H1 (cell line): ENCODE measurements at regions not wholly inside any gene's neighbourhood (a gene's known extent, or its start where the extent isn't known, plus 50 kb on each side); places are given as distances from the start of the nearest gene placed in this dataset.

Experiments
- CTCF ChIA-PET: fragments of 300-600 bp; sonication (Branson Sonifier 250); formaldehyde crosslinking; loops from one replicate; lab custom pipeline; 2021; ENCODE audit not compliant: partially characterized antibody; lab: Charles Lee
- POLR2A ChIA-PET: fragments of 300-600 bp; sonication (Branson Sonifier 250); formaldehyde crosslinking; loops from one replicate; lab custom pipeline; 2021; ENCODE audit warnings: inconsistent platforms; ENCODE audit not compliant: partially characterized antibody; lab: Charles Lee
- DNase-seq, 2 experiments: peaks; one replicate each; pipeline versions ENCODE4 v3.0.0 to v3.0.0-alpha.2; 2010 to 2022; ENCODE audit warnings: low spot score in 2 of 2, low read depth in 1 of 2, mixed read lengths in 1 of 2
- FAIRE-seq: peaks from 2 replicates; lab custom pipeline; 2011; peaks lifted over from hg19 to GRCh38; lab: Jason Lieb, UNC
- H2AFZ ChIP-seq: 2 replicates; pipeline ENCODE4 v1.8.1; 2012; ENCODE audit warnings: low read length, inconsistent platforms
- H2AK5ac ChIP-seq: 2 replicates; pipeline ENCODE4 v1.6.1; 2013; ENCODE audit warnings: low read depth, low read length
- H2BK120ac ChIP-seq: replicated peaks from 2 replicates; pipeline ENCODE3; 2013; ENCODE audit warnings: low read depth, low read length, inconsistent platforms
- H2BK12ac ChIP-seq: 2 replicates; pipeline ENCODE4 v1.6.1; 2013; ENCODE audit warnings: low read depth, low read length
- H2BK15ac ChIP-seq: 2 replicates; pipeline ENCODE4 v1.6.1; 2013; ENCODE audit warnings: low read length
- H2BK20ac ChIP-seq: 2 replicates; pipeline ENCODE4 v1.6.1; 2013; ENCODE audit warnings: low read length
- H2BK5ac ChIP-seq: 2 replicates; pipeline ENCODE4 v1.6.1; 2013; ENCODE audit warnings: low read depth, low read length
- H3K14ac ChIP-seq: 2 replicates; pipeline ENCODE4 v1.6.1; 2013; ENCODE audit warnings: inconsistent platforms; ENCODE audit not compliant: insufficient read length
- H3K18ac ChIP-seq: 2 replicates; pipeline ENCODE4 v1.6.1; 2013; ENCODE audit warnings: low read length; ENCODE audit errors: extremely low read depth
- H3K23ac ChIP-seq: 2 replicates; pipeline ENCODE4 v1.6.1; 2013; ENCODE audit warnings: inconsistent platforms; ENCODE audit not compliant: insufficient read length
- H3K23me2 ChIP-seq: 2 replicates; pipeline ENCODE4 v1.6.1; 2013; ENCODE audit warnings: low read depth, low read length
- H3K27ac ChIP-seq: 2 replicates; pipeline ENCODE4 v1.6.1; 2011; ENCODE audit warnings: low read depth, low read length, inconsistent platforms
- H3K27me3 ChIP-seq, 4 experiments: replicated peaks in 1 of 4; 1 replicate in 1 of 4; 2 replicates in 3 of 4; pipeline versions ENCODE4 v1.6.1 to v1.8.1; 2011 to 2013; ENCODE audit warnings: low read length in 3 of 4, mild to moderate bottlenecking in 3 of 4, inconsistent platforms in 2 of 4, mixed read lengths in 2 of 4, moderate library complexity in 1 of 4; ENCODE audit not compliant: control insufficient read depth in 3 of 4, insufficient read depth in 3 of 4; ENCODE audit errors: extremely low read depth in 1 of 4
- H3K36me3 ChIP-seq, 4 experiments: 2 replicates each; pipeline versions ENCODE4 v1.6.1 to v1.8.1; 2011 to 2013; ENCODE audit warnings: mild to moderate bottlenecking in 4 of 4, low read length in 3 of 4, moderate library complexity in 2 of 4, control low read depth in 1 of 4, inconsistent platforms in 1 of 4; ENCODE audit not compliant: insufficient read depth in 4 of 4, control insufficient read depth in 2 of 4
- H3K4ac ChIP-seq: replicated peaks from 2 replicates; pipeline ENCODE3; 2013; ENCODE audit warnings: low read length, low read depth, mixed read lengths, inconsistent platforms; ENCODE audit not compliant: insufficient read length
- H3K4me1 ChIP-seq, 4 experiments: replicated peaks in 1 of 4; 1 replicate in 1 of 4; 2 replicates in 3 of 4; pipeline versions ENCODE4 v1.6.1 to v1.8.1; 2011 to 2013; ENCODE audit warnings: low read length in 3 of 4, inconsistent platforms in 2 of 4, mixed read lengths in 1 of 4; ENCODE audit not compliant: insufficient read depth in 4 of 4, control insufficient read depth in 3 of 4
- H3K4me2 ChIP-seq, 2 experiments: 2 replicates each; pipeline versions ENCODE4 v1.6.1 to v1.8.1; 2011 to 2013; ENCODE audit warnings: low read depth in 2 of 2, low read length in 2 of 2, control low read depth in 1 of 2, inconsistent platforms in 1 of 2, mild to moderate bottlenecking in 1 of 2; ENCODE audit not compliant: insufficient read depth in 1 of 2
- H3K4me3 ChIP-seq, 4 experiments: fragments of 200-600, 300-600 bp in 1 of 4; sonication (generic), shearing (Covaris generic), sonication (Bioruptor Twin) in 1 of 4; 2 replicates each; pipeline versions ENCODE4 v1.5.1 to v1.8.1; 2011 to 2016; ENCODE audit warnings: low read length in 4 of 4, low read depth in 3 of 4, control low read depth in 2 of 4, inconsistent platforms in 2 of 4, mild to moderate bottlenecking in 2 of 4, mixed read lengths in 1 of 4, moderate library complexity in 1 of 4; ENCODE audit not compliant: insufficient read depth in 2 of 4; ENCODE audit errors: extremely low read depth in 1 of 4
- H3K56ac ChIP-seq: replicated peaks from 2 replicates; pipeline ENCODE3; 2013; ENCODE audit warnings: low read depth, mild to moderate bottlenecking, mixed read lengths, low read length, inconsistent platforms; ENCODE audit not compliant: insufficient read length
- H3K79me1 ChIP-seq: 2 replicates; pipeline ENCODE4 v1.6.1; 2013; ENCODE audit warnings: low read depth, low read length, control low read depth
- H3K79me2 ChIP-seq, 2 experiments: 2 replicates each; pipeline versions ENCODE4 v1.6.1 to v1.8.1; 2012 to 2013; ENCODE audit warnings: low read length in 2 of 2, mild to moderate bottlenecking in 2 of 2, inconsistent platforms in 1 of 2; ENCODE audit not compliant: insufficient read depth in 2 of 2, control insufficient read depth in 1 of 2
- H3K9ac ChIP-seq, 4 experiments: replicated peaks in 1 of 4; 1 replicate in 1 of 4; 2 replicates in 3 of 4; pipeline versions ENCODE4 v1.6.1 to v1.8.1; 2011 to 2013; ENCODE audit warnings: low read depth in 3 of 4, low read length in 3 of 4, control low read depth in 2 of 4, mild to moderate bottlenecking in 2 of 4, moderate library complexity in 2 of 4, inconsistent platforms in 1 of 4; ENCODE audit errors: extremely low read depth in 1 of 4
- H3K9me3 ChIP-seq, 2 experiments: 2 replicates each; pipeline versions ENCODE4 v1.6.1 to v1.8.1; 2012 to 2013; ENCODE audit warnings: mild to moderate bottlenecking in 2 of 2, moderate library complexity in 2 of 2, control low read depth in 1 of 2, inconsistent platforms in 1 of 2, low read depth in 1 of 2, low read length in 1 of 2, mixed read lengths in 1 of 2; ENCODE audit not compliant: insufficient read depth in 2 of 2
- H4K20me1 ChIP-seq, 2 experiments: replicated peaks in 1 of 2; 2 replicates each; pipeline versions ENCODE3 to v1.8.1; 2011 to 2013; ENCODE audit warnings: inconsistent platforms in 2 of 2, low read length in 2 of 2, mild to moderate bottlenecking in 1 of 2; ENCODE audit not compliant: insufficient read depth in 2 of 2, control insufficient read depth in 1 of 2
- H4K5ac ChIP-seq: 2 replicates; pipeline ENCODE4 v1.6.1; 2013; ENCODE audit warnings: low read length, low read depth, mixed read lengths, inconsistent platforms; ENCODE audit not compliant: insufficient read length
- H4K8ac ChIP-seq: 2 replicates; pipeline ENCODE4 v1.8.0; 2013; ENCODE audit warnings: mild to moderate bottlenecking, moderate library complexity, low read length, inconsistent platforms; ENCODE audit not compliant: insufficient read depth; ENCODE audit errors: extremely low read depth
- H4K91ac ChIP-seq: replicated peaks from 2 replicates; pipeline ENCODE3; 2013; ENCODE audit warnings: low read length, mixed read lengths, inconsistent platforms; ENCODE audit not compliant: insufficient read length
- WGBS, 2 experiments: shearing (Covaris generic) in 1 of 2; methylation state at CpG; one replicate each; pipeline versions ENCODE4 v1.1.6 to v1.1.7; 2013 to 2015; ENCODE audit warnings: low lambda C conversion rate in 2 of 2, mixed read lengths in 2 of 2, inconsistent platforms in 1 of 2, low coverage in 1 of 2, missing lambda C conversion rate in 1 of 2; ENCODE audit not compliant: insufficient replicate concordance in 2 of 2, insufficient coverage in 1 of 2, insufficient read length in 1 of 2; ENCODE audit errors: extremely low coverage in 1 of 2, missing lambda C conversion rate in 1 of 2; 5-methylcytosine and 5-hydroxymethylcytosine counted together

DNA sequence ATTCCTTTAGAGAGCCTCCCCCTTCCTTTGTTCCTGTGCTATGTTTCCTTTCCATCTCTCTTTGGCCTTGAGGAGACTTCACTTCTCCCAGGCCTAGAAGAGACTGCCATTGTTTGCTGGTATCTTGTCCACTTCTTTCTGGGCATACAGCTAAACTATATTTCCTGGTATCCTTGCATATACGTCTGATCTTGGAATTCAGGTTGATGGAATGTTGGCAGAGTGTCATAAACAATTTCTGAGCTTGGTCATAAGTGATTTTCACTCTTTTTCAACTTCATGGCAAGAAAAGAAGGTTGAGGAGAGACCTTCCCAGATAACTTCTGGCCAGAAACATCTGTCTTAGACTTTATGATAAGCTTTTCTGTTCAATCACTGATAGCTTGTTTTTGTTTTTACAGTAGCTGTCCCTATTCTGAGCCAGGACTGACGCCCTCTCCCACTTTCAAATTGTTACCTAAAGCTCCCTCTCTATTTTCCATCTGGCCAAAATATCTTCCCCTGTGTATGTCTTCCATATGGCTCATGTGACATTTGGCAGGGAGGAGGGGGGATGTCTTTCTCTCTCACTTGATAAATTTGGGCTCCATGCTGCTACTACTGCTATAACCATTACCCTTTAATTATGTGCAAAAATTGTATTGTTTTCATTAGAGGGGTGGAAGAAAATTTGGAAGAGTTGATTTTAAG is 457.0 kb downstream of the ADAMTS20 start:
- H4K8ac ChIP-seq, result no peak overlapping the region
- 0 out of 2 replicates have a peak overlapping the region, but pooled peaks have one; percentile 2 for H2AFZ ChIP-seq
- no peaks in the 10 kb centered on the region for H3K79me2 ChIP-seq
- H2BK12ac ChIP-seq, result no peak overlapping the region
- H3K14ac ChIP-seq, result no peak overlapping the region
- DNase-seq (no peak), FAIRE-seq (no peak)
- H3K4me3 ChIP-seq, result no peak overlapping the region
- no peak overlapping the region for H2BK120ac ChIP-seq
- no peaks in the 10 kb centered on the region for H3K27me3 ChIP-seq
- no peak overlapping the region for H3K9ac ChIP-seq
- 76% methylated on average over 2 of the region's 2 CpGs; no CpG with 5 or more reads in 1 of the 2 experiments for WGBS, 2 experiments
- POLR2A ChIA-PET, result no interaction called here
- no peak overlapping the region for H4K5ac ChIP-seq
- no peaks in the 10 kb centered on the region for H3K9me3 ChIP-seq
- no peaks in the 10 kb centered on the region for H3K36me3 ChIP-seq
- H3K23ac ChIP-seq, result no peak overlapping the region
- no peaks in the 10 kb centered on the region for H4K20me1 ChIP-seq
- H2BK15ac ChIP-seq, result no peak overlapping the region
- no peak overlapping the region for H2AK5ac ChIP-seq
- H3K79me1 ChIP-seq, result no peaks in the 10 kb centered on the region
- no peak overlapping the region for H3K4ac ChIP-seq
- CTCF ChIA-PET, result interaction anchor here (0.8 kb wide), 1 partner anchor 131 kb away, joined by 3 read pairs; no protein-coding TSS in a partner anchor
- no peaks in the 10 kb centered on the region for H3K23me2 ChIP-seq
- H2BK5ac ChIP-seq, result no peak overlapping the region
- H3K27ac ChIP-seq, result no peak overlapping the region
- no peak overlapping the region for H4K91ac ChIP-seq
- no peak overlapping the region for H3K56ac ChIP-seq
- no peak overlapping the region for H3K4me2 ChIP-seq
- no peak overlapping the region for H2BK20ac ChIP-seq
- H3K18ac ChIP-seq, result no peak overlapping the region
- H3K4me1 ChIP-seq, result no peaks in the 10 kb centered on the region
